B cell (primary cell): ENCODE measurements at regions not wholly inside any gene's neighbourhood (a gene's known extent, or its start where the extent isn't known, plus 50 kb on each side); places are given as distances from the start of the nearest gene placed in this dataset.

Experiments
- ATAC-seq: fragments of 200-7000 bp; cut with Tn5 transposase; one replicate; pipeline ENCODE4 v1.10.0; 2021; ENCODE audit warnings: low read depth, mild to moderate bottlenecking, moderate number of reproducible peaks, moderate library complexity
- CTCF ChIA-PET: fragments of 350-600 bp; sonication (Branson Sonifier 250); formaldehyde crosslinking; loops from one replicate; lab custom pipeline; 2021; ENCODE audit warnings: antibody characterized with exemption, inconsistent platforms; lab: Charles Lee
- POLR2A ChIA-PET: fragments of 350-600 bp; sonication (Branson Sonifier 250); formaldehyde crosslinking; loops from one replicate; lab custom pipeline; 2021; ENCODE audit warnings: antibody characterized with exemption; lab: Charles Lee
- DNase-seq: peaks from one replicate; pipeline ENCODE4 v3.0.0; 2013
- H2AFZ ChIP-seq: 2 replicates; pipeline ENCODE4 v1.6.1; 2012; ENCODE audit warnings: mild to moderate bottlenecking, low read depth, low read length; ENCODE audit not compliant: insufficient read depth, poor library complexity, severe bottlenecking
- H3K27ac ChIP-seq, 2 donors: 1 replicate in 1 of 2; 2 replicates in 1 of 2; pipeline ENCODE4 v1.5.1; 2012 to 2013; ENCODE audit warnings: low read length in 2 of 2, mild to moderate bottlenecking in 2 of 2, moderate library complexity in 1 of 2
- H3K27me3 ChIP-seq, 4 experiments: fragments of 200-600 bp in 1 of 4; sonication (generic) in 1 of 4; replicated peaks in 1 of 4; 1 replicate in 2 of 4; 2 replicates in 2 of 4; pipeline versions ENCODE4 v1.6.1 to v1.7.0; 2013 to 2016; ENCODE audit warnings: low read length in 3 of 4, mild to moderate bottlenecking in 2 of 4, mixed read lengths in 1 of 4, moderate library complexity in 1 of 4; ENCODE audit not compliant: insufficient read depth in 4 of 4, control insufficient read depth in 3 of 4; ENCODE audit errors: control extremely low read depth in 1 of 4
- H3K36me3 ChIP-seq, 2 experiments: replicated peaks in 1 of 2; 1 replicate in 1 of 2; 2 replicates in 1 of 2; pipeline versions ENCODE4 v1.6.1 to v1.7.1; 2013; ENCODE audit warnings: low read length in 1 of 2; ENCODE audit not compliant: insufficient read depth in 2 of 2, control insufficient read depth in 1 of 2; ENCODE audit errors: control extremely low read depth in 1 of 2, extremely low read depth in 1 of 2
- H3K4me1 ChIP-seq, 2 donors: fragments of 200-600 bp in 1 of 2; sonication (generic) in 1 of 2; 1 replicate in 1 of 2; 2 replicates in 1 of 2; pipeline versions ENCODE4 v1.5.1 to v1.6.1; 2013 to 2017; ENCODE audit warnings: low read length in 2 of 2; ENCODE audit not compliant: control insufficient read depth in 2 of 2, insufficient read depth in 2 of 2
- H3K4me2 ChIP-seq: replicated peaks from 2 replicates; pipeline ENCODE3; 2012; ENCODE audit warnings: mild to moderate bottlenecking, low read depth, low read length; ENCODE audit not compliant: poor library complexity, severe bottlenecking
- H3K4me3 ChIP-seq, 5 experiments: fragments of 200-600 bp in 1 of 5; sonication (generic) in 1 of 5; 1 replicate in 3 of 5; 2 replicates in 2 of 5; pipeline versions ENCODE4 v1.5.1 to v1.7.0; 2011 to 2016; ENCODE audit warnings: low read length in 4 of 5, mild to moderate bottlenecking in 4 of 5, low read depth in 2 of 5, control low read depth in 1 of 5, moderate library complexity in 1 of 5; ENCODE audit not compliant: insufficient read depth in 1 of 5; ENCODE audit errors: control extremely low read depth in 1 of 5, extremely low read depth in 1 of 5
- H3K79me2 ChIP-seq: fragments of 200-600 bp; sonication (generic); one replicate; pipeline ENCODE4 v1.6.0; 2016; ENCODE audit warnings: low read length; ENCODE audit not compliant: control insufficient read depth, insufficient read depth
- H3K9ac ChIP-seq: fragments of 200-600 bp; sonication (generic); 2 replicates; pipeline ENCODE4 v1.6.1; 2017; ENCODE audit warnings: mild to moderate bottlenecking, low read length, moderate library complexity
- H3K9me3 ChIP-seq, 3 donors: one replicate each; pipeline versions ENCODE4 v1.6.1 to v1.7.1; 2013; ENCODE audit warnings: low read length in 2 of 3; ENCODE audit not compliant: control insufficient read depth in 2 of 3, insufficient read depth in 1 of 3; ENCODE audit errors: control extremely low read depth in 1 of 3
- H4K20me1 ChIP-seq: 2 replicates; pipeline ENCODE4 v1.6.0; 2012; ENCODE audit warnings: mild to moderate bottlenecking, low read length; ENCODE audit not compliant: insufficient read depth, control insufficient read depth, poor library complexity, severe bottlenecking
- H3K27ac Mint-ChIP-seq: one replicate; pipeline ENCODE4 v1.8.0; 2021; ENCODE audit warnings: mixed read lengths
- H3K27me3 Mint-ChIP-seq: one replicate; pipeline ENCODE4 v1.8.0; 2021; ENCODE audit warnings: mixed read lengths
- H3K4me1 Mint-ChIP-seq: one replicate; pipeline ENCODE4 v1.8.0; 2021; ENCODE audit warnings: mixed read lengths
- H3K4me3 Mint-ChIP-seq: one replicate; pipeline ENCODE4 v1.8.0; 2021; ENCODE audit warnings: mixed read lengths
- H3K9me3 Mint-ChIP-seq: one replicate; pipeline ENCODE4 v1.8.0; 2022; ENCODE audit warnings: mixed read lengths; ENCODE audit not compliant: insufficient read depth
- CTCF ChIP-seq: fragments of 200-600 bp; IDR thresholded peaks from one replicate; pipeline ENCODE4 v1.8.0; 2022; ENCODE audit warnings: antibody characterized with exemption, mild to moderate bottlenecking
- EZH2 ChIP-seq: IDR thresholded peaks from 2 replicates; pipeline ENCODE4 v1.6.1; 2012; ENCODE audit warnings: borderline replicate concordance, low read depth, mild to moderate bottlenecking, moderate library complexity, low read length; ENCODE audit not compliant: insufficient read depth, poor library complexity, severe bottlenecking
- WGBS: methylation state at CpG from one replicate; pipeline ENCODE4 v1.1.5; 2013; ENCODE audit warnings: missing lambda C conversion rate; ENCODE audit not compliant: insufficient coverage; 5-methylcytosine and 5-hydroxymethylcytosine counted together
- intact Hi-C: fragments of 100-400 bp; cut with micrococcal nuclease; formaldehyde crosslinking; loops from one replicate; pipeline ENCODE4 v1.10.0; 2022

GRCh38 chr9:28656727-28657126 is 1083.4 kb upstream of the C9orf72 start:
- no peak overlapping the region for H3K4me3 Mint-ChIP-seq
- Histone ChIP-seq H3K36me3 (no peaks in the 10 kb centered on the region), H3K27ac (no peak overlapping the region), H4K20me1 (no peaks in the 10 kb centered on the region), H3K9ac (no peak overlapping the region), H3K79me2 (no peaks in the 10 kb centered on the region), H3K4me1 (no peaks in the 10 kb centered on the region), H3K4me3 (no peak overlapping the region), H3K4me2 (no peak overlapping the region), H2AFZ (no peak overlapping the region), H3K9me3 (no peaks in the 10 kb centered on the region), H3K27me3 (no peaks in the 10 kb centered on the region)
- CTCF ChIA-PET, result no interaction called here
- H3K27ac Mint-ChIP-seq, result no peak overlapping the region
- 100% methylated on average over 2 of the region's 2 CpGs for WGBS
- DNase-seq, result no peak
- TF ChIP-seq CTCF (no peak), EZH2 (no peak)
- no peak for ATAC-seq
- no peaks in the 10 kb centered on the region for H3K4me1 Mint-ChIP-seq
- POLR2A ChIA-PET, result no interaction called here
- intact Hi-C loops, result no loop called here
- H3K27me3 Mint-ChIP-seq, result no peaks in the 10 kb centered on the region
- H3K9me3 Mint-ChIP-seq, result no peaks in the 10 kb centered on the region

DNA sequence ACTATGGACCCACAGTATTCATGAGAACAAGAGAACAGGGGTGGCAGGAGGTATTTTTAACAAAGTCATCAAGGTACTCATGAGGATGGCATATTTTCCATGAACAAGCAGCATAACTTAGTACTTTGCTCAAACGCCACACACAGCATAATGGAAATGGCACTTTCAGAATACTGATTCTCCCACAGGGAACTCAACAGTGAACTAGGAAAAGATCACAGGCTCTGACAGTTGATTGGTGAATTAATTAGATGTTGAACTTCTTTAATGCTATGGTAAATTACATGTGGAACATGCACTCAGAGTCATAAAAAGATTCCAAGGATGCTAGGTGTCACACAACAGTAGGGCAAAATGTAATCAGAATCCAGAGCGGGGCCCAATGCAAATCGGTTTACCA is 1088.6 kb upstream of the C9orf72 start:
- no peak for DNase-seq

More for the DNA sequence above, 1088.6 kb upstream of the C9orf72 start:
- Histone ChIP-seq H3K4me1 (no peaks in the 10 kb centered on the region), H3K79me2 (no peaks in the 10 kb centered on the region), H3K4me3 (no peak overlapping the region), H3K4me2 (no peak overlapping the region), H3K27me3 (no peaks in the 10 kb centered on the region), H3K36me3 (no peaks in the 10 kb centered on the region), H3K27ac (no peak overlapping the region), H3K9ac (no peak overlapping the region), H3K9me3 (peaks cover 0 to 4% (median 0%) of the 10 kb centered on the region in 3 donors), H2AFZ (no peak overlapping the region), H4K20me1 (no peaks in the 10 kb centered on the region)
- POLR2A ChIA-PET, result no interaction called here
- Mint-ChIP-seq H3K27me3 (no peaks in the 10 kb centered on the region), H3K9me3 (no peaks in the 10 kb centered on the region), H3K4me3 (no peak overlapping the region), H3K4me1 (no peaks in the 10 kb centered on the region), H3K27ac (no peak overlapping the region)
- ATAC-seq, result no peak
- intact Hi-C loops, result no loop called here
- TF ChIP-seq EZH2, result no peak
- TF ChIP-seq CTCF, result no peak
- WGBS, result 94% methylated on average over 2 of the region's 3 CpGs
- CTCF ChIA-PET, result no interaction called here
